Epithelial cell of esophagus (primary cell): ENCODE measurements at regions not wholly inside any gene's neighbourhood (a gene's known extent, or its start where the extent isn't known, plus 50 kb on each side); places are given as distances from the start of the nearest gene placed in this dataset.

Experiments used
- DNase-seq: peaks from one replicate; pipeline ENCODE4 v3.0.0; 2010; ENCODE audit warnings: low read depth
- H3K4me3 ChIP-seq: 2 replicates; pipeline ENCODE4 v1.5.1; 2011; ENCODE audit warnings: mild to moderate bottlenecking, low read length, control low read depth
- TF ChIP-seq, protein P1 (sequence below): IDR thresholded peaks from 2 replicates; pipeline ENCODE4 v1.5.1; 2011; ENCODE audit warnings: low read depth, mild to moderate bottlenecking, low read length, control low read depth, inconsistent platforms; ENCODE audit not compliant: insufficient read depth; ENCODE audit errors: missing control alignments

DNA sequence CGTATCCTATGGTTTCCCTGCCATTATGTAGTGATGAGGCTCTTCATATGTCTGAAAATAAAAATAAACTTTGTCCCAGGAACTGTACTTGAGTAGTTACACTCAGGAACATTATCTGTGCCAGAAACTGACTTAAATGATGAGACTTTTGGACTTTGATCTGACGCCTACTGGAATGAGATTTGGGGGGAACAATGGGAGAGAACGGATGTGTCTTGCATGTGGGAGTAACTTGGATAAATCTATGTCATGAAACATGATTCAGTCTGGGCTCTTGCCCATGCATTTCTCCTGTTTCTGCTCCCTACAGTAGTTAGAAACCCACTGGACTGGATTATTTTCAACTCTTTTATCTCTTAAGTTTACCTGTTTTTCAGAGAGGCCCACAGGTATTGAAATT lies 2351.4 kb downstream of the PCDH7 start:
- DNase-seq: no peak
- H3K4me3 ChIP-seq: no peak overlapping the region
- TF ChIP-seq, protein P1, sequence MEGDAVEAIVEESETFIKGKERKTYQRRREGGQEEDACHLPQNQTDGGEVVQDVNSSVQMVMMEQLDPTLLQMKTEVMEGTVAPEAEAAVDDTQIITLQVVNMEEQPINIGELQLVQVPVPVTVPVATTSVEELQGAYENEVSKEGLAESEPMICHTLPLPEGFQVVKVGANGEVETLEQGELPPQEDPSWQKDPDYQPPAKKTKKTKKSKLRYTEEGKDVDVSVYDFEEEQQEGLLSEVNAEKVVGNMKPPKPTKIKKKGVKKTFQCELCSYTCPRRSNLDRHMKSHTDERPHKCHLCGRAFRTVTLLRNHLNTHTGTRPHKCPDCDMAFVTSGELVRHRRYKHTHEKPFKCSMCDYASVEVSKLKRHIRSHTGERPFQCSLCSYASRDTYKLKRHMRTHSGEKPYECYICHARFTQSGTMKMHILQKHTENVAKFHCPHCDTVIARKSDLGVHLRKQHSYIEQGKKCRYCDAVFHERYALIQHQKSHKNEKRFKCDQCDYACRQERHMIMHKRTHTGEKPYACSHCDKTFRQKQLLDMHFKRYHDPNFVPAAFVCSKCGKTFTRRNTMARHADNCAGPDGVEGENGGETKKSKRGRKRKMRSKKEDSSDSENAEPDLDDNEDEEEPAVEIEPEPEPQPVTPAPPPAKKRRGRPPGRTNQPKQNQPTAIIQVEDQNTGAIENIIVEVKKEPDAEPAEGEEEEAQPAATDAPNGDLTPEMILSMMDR: no peak

GRCh38 chr4:33072298-33073089 lies 2352.3 kb downstream of the PCDH7 start:
- H3K4me3 ChIP-seq: no peak overlapping the region
- TF ChIP-seq, protein P1: no peak
- DNase-seq: no peak

GRCh38 chr4:33073811-33074210 lies 2353.6 kb downstream of the PCDH7 start:
- DNase-seq: no peak
- TF ChIP-seq, protein P1: no peak
- H3K4me3 ChIP-seq: no peak overlapping the region

- DNase-seq: no peak
- no peak overlapping the region for H3K4me3 ChIP-seq
- TF ChIP-seq, protein P1: no peak
Observed at GRCh38 chr4:33078145-33078544, 2358.0 kb downstream of the PCDH7 start.

DNA sequence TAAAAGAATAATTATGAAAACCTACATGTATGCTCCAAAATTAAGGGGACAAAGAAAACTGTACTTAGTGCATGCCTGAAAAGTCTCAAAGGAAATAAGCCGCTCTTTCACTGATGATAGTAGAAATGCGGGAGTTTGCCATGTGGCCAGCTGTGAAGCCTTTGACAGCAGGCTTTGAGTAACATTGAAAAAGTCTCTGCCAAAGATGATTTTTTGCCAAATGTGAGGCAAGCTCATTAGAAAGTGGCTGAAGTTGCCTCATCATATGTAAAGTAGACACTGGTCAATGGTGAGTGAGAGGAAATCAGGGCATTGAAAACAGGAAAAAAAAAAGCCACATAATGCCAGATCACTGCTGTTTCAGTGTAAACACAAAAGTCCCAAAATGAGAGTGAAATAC lies 2360.1 kb downstream of the PCDH7 start:
- no peak overlapping the region for H3K4me3 ChIP-seq
- no peak for DNase-seq
- TF ChIP-seq, protein P1: no peak

GRCh38 chr4:33085709-33086108 lies 2365.5 kb downstream of the PCDH7 start:
- no peak overlapping the region for H3K4me3 ChIP-seq
- no peak for DNase-seq
- TF ChIP-seq, protein P1: no peak

DNA sequence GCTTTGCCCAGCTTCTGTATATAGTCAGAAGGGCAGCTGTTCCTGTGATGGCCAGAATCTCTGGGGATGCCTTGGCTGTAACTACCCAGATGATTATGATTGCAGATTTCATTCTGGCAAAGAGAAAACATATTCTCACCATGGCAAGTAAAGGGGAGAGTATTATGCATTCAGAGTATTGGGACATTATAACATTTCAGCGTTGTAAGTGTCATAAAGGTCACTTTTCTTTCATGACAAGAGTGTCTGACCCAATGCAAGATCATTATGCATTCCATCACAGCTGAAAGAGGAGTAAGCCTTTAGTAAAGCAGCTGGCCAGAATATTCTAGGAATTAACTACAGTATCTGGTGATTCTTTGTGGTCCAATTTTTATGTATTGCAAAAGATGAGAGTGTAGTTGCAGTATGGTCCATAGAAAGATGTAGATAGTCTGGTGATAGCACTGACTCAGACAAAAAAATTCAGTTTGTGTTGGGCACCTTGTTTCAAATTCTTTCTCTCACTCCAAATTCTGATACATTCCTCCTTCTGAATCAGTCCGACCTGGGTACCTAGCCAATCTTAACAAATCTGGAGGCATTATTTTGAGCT lies 2366.3 kb downstream of the PCDH7 start:
- DNase-seq: no peak

More for the DNA sequence above, 2366.3 kb downstream of the PCDH7 start:
- H3K4me3 ChIP-seq: no peak overlapping the region
- TF ChIP-seq, protein P1: no peak
